Kidney epithelial cell (primary cell): ENCODE measurements at regions not wholly inside any gene's neighbourhood (a gene's known extent, or its start where the extent isn't known, plus 50 kb on each side); places are given as distances from the start of the nearest gene placed in this dataset.

ENCODE experiments used
- DNase-seq: peaks from one replicate; pipeline ENCODE4 v3.0.0-alpha.2; 2010; ENCODE audit warnings: low read depth
- H3K27me3 ChIP-seq: 2 replicates; pipeline ENCODE4 v1.6.0; 2011; ENCODE audit warnings: low read length; ENCODE audit not compliant: control insufficient read depth, insufficient read depth
- H3K36me3 ChIP-seq: 2 replicates; pipeline ENCODE4 v1.5.1; 2011; ENCODE audit warnings: low read length; ENCODE audit not compliant: control insufficient read depth, insufficient read depth
- H3K4me3 ChIP-seq: 2 replicates; pipeline ENCODE4 v1.5.1; 2011; ENCODE audit warnings: low read depth, mild to moderate bottlenecking, control low read depth, low read length
- CTCF ChIP-seq: IDR thresholded peaks from 2 replicates; pipeline ENCODE4 v1.5.1; 2011; ENCODE audit warnings: mild to moderate bottlenecking, moderate library complexity, low read length, control low read depth, inconsistent platforms; ENCODE audit not compliant: insufficient read depth, poor library complexity, severe bottlenecking

GRCh38 chr3:152695840-152696239 is 139.1 kb upstream of the P2RY1 start:
- no peak for TF ChIP-seq CTCF
- Histone ChIP-seq H3K27me3 (no peaks in the 10 kb centered on the region), H3K36me3 (no peaks in the 10 kb centered on the region), H3K4me3 (no peak overlapping the region)
- DNase-seq = no peak

- Histone ChIP-seq H3K4me3 (no peak overlapping the region), H3K27me3 (no peaks in the 10 kb centered on the region), H3K36me3 (no peaks in the 10 kb centered on the region)
- DNase-seq = no peak
- no peak for TF ChIP-seq CTCF
Measured at GRCh38 chr3:152696962-152697361, 138.0 kb upstream of the P2RY1 start.

GRCh38 chr3:152703245-152703890 is 131.6 kb upstream of the P2RY1 start:
- no peak for TF ChIP-seq CTCF
- no peak for DNase-seq
- H3K27me3 ChIP-seq = no peaks in the 10 kb centered on the region
- no peak overlapping the region for H3K4me3 ChIP-seq
- H3K36me3 ChIP-seq = no peaks in the 10 kb centered on the region

- Histone ChIP-seq H3K36me3 (no peaks in the 10 kb centered on the region), H3K4me3 (no peak overlapping the region), H3K27me3 (no peaks in the 10 kb centered on the region)
- DNase-seq = no peak
- TF ChIP-seq CTCF = no peak
Measured at GRCh38 chr3:152706991-152707713, 127.8 kb upstream of the P2RY1 start.

GRCh38 chr3:152709659-152710058 is 125.3 kb upstream of the P2RY1 start:
- no peak for DNase-seq
- Histone ChIP-seq H3K36me3 (no peaks in the 10 kb centered on the region), H3K4me3 (no peak overlapping the region), H3K27me3 (no peaks in the 10 kb centered on the region)
- TF ChIP-seq CTCF = no peak

GRCh38 chr3:152710549-152710948 is 124.4 kb upstream of the P2RY1 start:
- Histone ChIP-seq H3K4me3 (no peak overlapping the region), H3K27me3 (no peaks in the 10 kb centered on the region), H3K36me3 (no peaks in the 10 kb centered on the region)
- no peak for TF ChIP-seq CTCF
- DNase-seq = no peak
